H9 (cell line): ENCODE measurements at regions not wholly inside any gene's neighbourhood (a gene's known extent, or its start where the extent isn't known, plus 50 kb on each side); places are given as distances from the start of the nearest gene placed in this dataset.

ENCODE experiments used
- DNase-seq: peaks from one replicate; pipeline ENCODE4 v3.0.0-alpha.2; 2017
- H2AFZ ChIP-seq: one replicate; pipeline ENCODE4 v1.6.1; 2013; ENCODE audit warnings: mild to moderate bottlenecking, low read length, control low read depth, moderate library complexity
- H2AK5ac ChIP-seq: 2 replicates; pipeline ENCODE4 v1.6.1; 2013; ENCODE audit warnings: low read length, control low read depth, mixed read lengths; ENCODE audit not compliant: insufficient read length
- H2BK120ac ChIP-seq: one replicate; pipeline ENCODE4 v1.6.1; 2013; ENCODE audit warnings: low read depth, mild to moderate bottlenecking, low read length, control low read depth, inconsistent platforms; ENCODE audit not compliant: poor library complexity, severe bottlenecking
- H2BK12ac ChIP-seq: 2 replicates; pipeline ENCODE4 v1.6.1; 2013; ENCODE audit warnings: low read length, control low read depth, mixed read lengths, low read depth; ENCODE audit not compliant: insufficient read length
- H2BK15ac ChIP-seq: 2 replicates; pipeline ENCODE4 v1.6.1; 2013; ENCODE audit warnings: low read depth, low read length, control low read depth
- H2BK20ac ChIP-seq: one replicate; pipeline ENCODE4 v1.6.1; 2013; ENCODE audit warnings: low read depth, mild to moderate bottlenecking, low read length, control low read depth, inconsistent platforms; ENCODE audit not compliant: poor library complexity, severe bottlenecking
- H2BK5ac ChIP-seq: 2 replicates; pipeline ENCODE4 v1.6.1; 2013; ENCODE audit warnings: low read length, control low read depth, mixed read lengths; ENCODE audit not compliant: insufficient read length
- H3K14ac ChIP-seq: 2 replicates; pipeline ENCODE4 v1.6.1; 2013; ENCODE audit warnings: low read length, control low read depth; ENCODE audit not compliant: insufficient read depth
- H3K18ac ChIP-seq: 2 replicates; pipeline ENCODE4 v1.6.1; 2013; ENCODE audit warnings: low read depth, mild to moderate bottlenecking, mixed read lengths, low read length, control low read depth; ENCODE audit not compliant: insufficient read length
- H3K23ac ChIP-seq: 2 replicates; pipeline ENCODE4 v1.6.1; 2013; ENCODE audit warnings: low read length, control low read depth, mixed read lengths, low read depth; ENCODE audit not compliant: insufficient read length
- H3K23me2 ChIP-seq: 2 replicates; pipeline ENCODE4 v1.6.1; 2013; ENCODE audit warnings: low read depth, mild to moderate bottlenecking, mixed read lengths, low read length, control low read depth; ENCODE audit not compliant: insufficient read length, poor library complexity, severe bottlenecking
- H3K27ac ChIP-seq: 2 replicates; pipeline ENCODE4 v1.5.1; 2013; ENCODE audit warnings: low read length, control low read depth, mixed read lengths, low read depth; ENCODE audit not compliant: insufficient read length
- H3K27me3 ChIP-seq: 2 replicates; pipeline ENCODE4 v1.6.1; 2013; ENCODE audit warnings: low read length, control low read depth, inconsistent platforms; ENCODE audit not compliant: insufficient read depth
- H3K4ac ChIP-seq: 2 replicates; pipeline ENCODE4 v1.6.1; 2013; ENCODE audit warnings: low read depth, mild to moderate bottlenecking, control low read depth, inconsistent platforms, low read length, moderate library complexity
- H3K4me1 ChIP-seq: 2 replicates; pipeline ENCODE4 v1.6.1; 2013; ENCODE audit warnings: low read length, control low read depth, inconsistent platforms; ENCODE audit not compliant: insufficient read depth
- H3K4me2 ChIP-seq: 2 replicates; pipeline ENCODE4 v1.6.1; 2013; ENCODE audit warnings: low read length, control low read depth, mixed read lengths; ENCODE audit not compliant: insufficient read length, insufficient read depth
- H3K56ac ChIP-seq: 2 replicates; pipeline ENCODE4 v1.6.1; 2013; ENCODE audit warnings: low read depth, mild to moderate bottlenecking, mixed read lengths, low read length, control low read depth; ENCODE audit not compliant: insufficient read length
- H3K79me1 ChIP-seq: 2 replicates; pipeline ENCODE4 v1.6.1; 2013; ENCODE audit warnings: low read depth, mild to moderate bottlenecking, moderate library complexity, low read length, control low read depth, inconsistent platforms; ENCODE audit not compliant: insufficient read depth, poor library complexity, severe bottlenecking
- H3K79me2 ChIP-seq: 2 replicates; pipeline ENCODE4 v1.6.1; 2013; ENCODE audit warnings: low read length, control low read depth, inconsistent platforms; ENCODE audit not compliant: insufficient read depth
- H3K9ac ChIP-seq: 2 replicates; pipeline ENCODE4 v1.6.1; 2013; ENCODE audit warnings: low read length, control low read depth, mixed read lengths; ENCODE audit not compliant: insufficient read length; ENCODE audit errors: extremely low read depth
- H3K9me3 ChIP-seq: one replicate; pipeline ENCODE4 v1.6.1; 2013; ENCODE audit warnings: low read depth, low read length, inconsistent platforms; ENCODE audit not compliant: control insufficient read depth
- H3T11ph ChIP-seq: one replicate; pipeline ENCODE4 v1.6.1; 2013; ENCODE audit warnings: mild to moderate bottlenecking, low read length, control low read depth, inconsistent platforms
- H4K20me1 ChIP-seq: one replicate; pipeline ENCODE4 v1.6.1; 2013; ENCODE audit not compliant: control insufficient read depth, insufficient read length, insufficient read depth
- H4K5ac ChIP-seq: 2 replicates; pipeline ENCODE4 v1.6.1; 2013; ENCODE audit warnings: low read depth, mild to moderate bottlenecking, mixed read lengths, low read length, control low read depth; ENCODE audit not compliant: insufficient read length
- H4K8ac ChIP-seq: replicated peaks from 2 replicates; pipeline ENCODE4 v1.6.1; 2013; ENCODE audit warnings: low read length, control low read depth, mixed read lengths, low read depth; ENCODE audit not compliant: insufficient read length
- H4K91ac ChIP-seq: 2 replicates; pipeline ENCODE4 v1.6.1; 2013; ENCODE audit warnings: low read depth, mild to moderate bottlenecking, moderate library complexity, mixed read lengths, low read length, control low read depth; ENCODE audit not compliant: insufficient read length
- H3K27ac Mint-ChIP-seq, 3 experiments: 2 replicates in 2 of 3; 3 replicates in 1 of 3; pipeline ENCODE4 v1.8.0; 2020 to 2021; ENCODE audit warnings: mixed read lengths in 3 of 3, mild to moderate bottlenecking in 1 of 3, moderate library complexity in 1 of 3
- H3K27me3 Mint-ChIP-seq: 2 replicates; pipeline ENCODE4 v1.8.0; 2021; ENCODE audit warnings: low read depth, mild to moderate bottlenecking, moderate library complexity, mixed read lengths
- H3K36me3 Mint-ChIP-seq, 3 experiments: 2 replicates in 2 of 3; 3 replicates in 1 of 3; pipeline ENCODE4 v1.8.0; 2020 to 2021; ENCODE audit warnings: low read depth in 3 of 3, mixed read lengths in 3 of 3; ENCODE audit not compliant: insufficient read depth in 1 of 3
- H3K4me1 Mint-ChIP-seq, 2 experiments: 2 replicates each; pipeline ENCODE4 v1.8.0; 2020; ENCODE audit warnings: mixed read lengths in 2 of 2
- H3K4me3 Mint-ChIP-seq, 2 experiments: 2 replicates in 1 of 2; 3 replicates in 1 of 2; pipeline ENCODE4 v1.8.0; 2020 to 2021; ENCODE audit warnings: mild to moderate bottlenecking in 2 of 2, mixed read lengths in 2 of 2, moderate library complexity in 1 of 2
- H3K9me3 Mint-ChIP-seq, 2 experiments: 2 replicates in 1 of 2; 3 replicates in 1 of 2; pipeline ENCODE4 v1.8.0; 2020; ENCODE audit warnings: mild to moderate bottlenecking in 2 of 2, mixed read lengths in 2 of 2, moderate library complexity in 1 of 2
- WGBS: extraction: QIAGEN DNeasy Blood & Tissue Kit; methylation state at CpG from one replicate; pipeline ENCODE4 v1.1.7; 2013; ENCODE audit warnings: missing lambda C conversion rate, low lambda C conversion rate, mixed read lengths; ENCODE audit not compliant: insufficient read length; ENCODE audit errors: extremely low coverage; 5-methylcytosine and 5-hydroxymethylcytosine counted together
- TF ChIP-seq, protein P1 (sequence below): fragments of 200-600 bp; sonication (generic); conservative IDR thresholded peaks from 3 replicates; pipeline ENCODE4 v1.8.0; 2021; ENCODE audit warnings: antibody characterized with exemption, mild to moderate bottlenecking

DNA sequence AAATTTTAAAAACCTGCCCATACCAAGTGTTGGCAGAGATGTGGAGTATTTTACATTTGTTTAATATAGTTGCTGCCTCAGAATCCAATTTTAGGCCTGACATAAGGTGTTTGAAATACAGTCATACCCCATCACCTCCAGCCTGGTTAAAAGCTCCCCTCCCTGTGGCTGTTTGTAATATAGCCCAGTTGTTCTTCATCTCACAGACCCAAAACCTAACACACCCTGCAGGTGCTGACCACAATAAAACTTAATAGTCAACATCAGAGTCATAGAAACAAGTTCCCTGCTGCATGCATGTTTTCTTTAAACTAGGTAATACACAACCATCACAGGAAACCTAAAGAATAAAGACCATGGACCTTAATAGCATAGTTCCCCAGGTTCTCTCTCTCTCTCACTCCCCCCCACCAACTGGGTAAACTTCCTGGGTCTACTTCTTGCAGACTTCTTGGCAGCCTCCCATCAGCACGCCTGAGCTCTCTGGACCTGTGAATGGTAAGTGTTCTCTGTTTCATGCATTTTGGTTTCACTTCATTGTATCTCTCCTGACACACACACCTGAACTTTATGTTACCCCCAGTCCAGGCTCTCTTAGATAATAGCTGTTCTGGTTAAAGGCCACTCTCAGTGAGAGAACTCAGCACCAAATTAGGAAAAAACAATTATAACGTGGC lies 1369.9 kb downstream of the EFNB2 start:
- H3T11ph ChIP-seq = no peak overlapping the region
- Mint-ChIP-seq H3K36me3 (no peaks in the 10 kb centered on the region), H3K4me1 (no peaks in the 10 kb centered on the region), H3K4me3 (no peak overlapping the region), H3K27me3 (no peaks in the 10 kb centered on the region), H3K9me3 (no peaks in the 10 kb centered on the region; a peak in 1 of 5 replicates), H3K27ac (no peak overlapping the region)
- H3K14ac ChIP-seq = no peak overlapping the region
- WGBS = no CpG with 5 or more reads among the region's 2 CpGs
- no peak overlapping the region for H3K4ac ChIP-seq
- H3K9ac ChIP-seq = no peak overlapping the region
- H3K79me1 ChIP-seq = no peaks in the 10 kb centered on the region
- no peak overlapping the region for H2BK120ac ChIP-seq
- H2AK5ac ChIP-seq = no peak overlapping the region
- H4K91ac ChIP-seq = no peak overlapping the region
- no peaks in the 10 kb centered on the region for H3K9me3 ChIP-seq
- H3K18ac ChIP-seq = no peak overlapping the region
- H4K20me1 ChIP-seq = no peaks in the 10 kb centered on the region
- H3K4me2 ChIP-seq = no peak overlapping the region
- H3K79me2 ChIP-seq = no peaks in the 10 kb centered on the region
- H3K27ac ChIP-seq = no peak overlapping the region
- H3K23me2 ChIP-seq = no peaks in the 10 kb centered on the region
- no peaks in the 10 kb centered on the region for H3K4me1 ChIP-seq
- no peak for DNase-seq
- no peaks in the 10 kb centered on the region for H3K27me3 ChIP-seq
- no peak overlapping the region for H2BK12ac ChIP-seq
- H2BK5ac ChIP-seq = no peak overlapping the region
- H3K23ac ChIP-seq = no peak overlapping the region
- H3K56ac ChIP-seq = no peak overlapping the region
- H2BK20ac ChIP-seq = no peak overlapping the region
- H2AFZ ChIP-seq = no peak overlapping the region
- no peak overlapping the region for H4K5ac ChIP-seq
- no peak overlapping the region for H2BK15ac ChIP-seq
- TF ChIP-seq, protein P1, sequence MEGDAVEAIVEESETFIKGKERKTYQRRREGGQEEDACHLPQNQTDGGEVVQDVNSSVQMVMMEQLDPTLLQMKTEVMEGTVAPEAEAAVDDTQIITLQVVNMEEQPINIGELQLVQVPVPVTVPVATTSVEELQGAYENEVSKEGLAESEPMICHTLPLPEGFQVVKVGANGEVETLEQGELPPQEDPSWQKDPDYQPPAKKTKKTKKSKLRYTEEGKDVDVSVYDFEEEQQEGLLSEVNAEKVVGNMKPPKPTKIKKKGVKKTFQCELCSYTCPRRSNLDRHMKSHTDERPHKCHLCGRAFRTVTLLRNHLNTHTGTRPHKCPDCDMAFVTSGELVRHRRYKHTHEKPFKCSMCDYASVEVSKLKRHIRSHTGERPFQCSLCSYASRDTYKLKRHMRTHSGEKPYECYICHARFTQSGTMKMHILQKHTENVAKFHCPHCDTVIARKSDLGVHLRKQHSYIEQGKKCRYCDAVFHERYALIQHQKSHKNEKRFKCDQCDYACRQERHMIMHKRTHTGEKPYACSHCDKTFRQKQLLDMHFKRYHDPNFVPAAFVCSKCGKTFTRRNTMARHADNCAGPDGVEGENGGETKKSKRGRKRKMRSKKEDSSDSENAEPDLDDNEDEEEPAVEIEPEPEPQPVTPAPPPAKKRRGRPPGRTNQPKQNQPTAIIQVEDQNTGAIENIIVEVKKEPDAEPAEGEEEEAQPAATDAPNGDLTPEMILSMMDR = no peak
- no peak overlapping the region for H4K8ac ChIP-seq
